ENCODE measurements at regions not wholly inside any gene's neighbourhood (a gene's known extent, or its start where the extent isn't known, plus 50 kb on each side); places are given as distances from the start of the nearest gene placed in this dataset.
"Not testable (repeated sequence)": the region's sequence is repeated elsewhere in the genome, so short reads cannot be mapped to it uniquely, and the experiment has no call there.

DNA sequence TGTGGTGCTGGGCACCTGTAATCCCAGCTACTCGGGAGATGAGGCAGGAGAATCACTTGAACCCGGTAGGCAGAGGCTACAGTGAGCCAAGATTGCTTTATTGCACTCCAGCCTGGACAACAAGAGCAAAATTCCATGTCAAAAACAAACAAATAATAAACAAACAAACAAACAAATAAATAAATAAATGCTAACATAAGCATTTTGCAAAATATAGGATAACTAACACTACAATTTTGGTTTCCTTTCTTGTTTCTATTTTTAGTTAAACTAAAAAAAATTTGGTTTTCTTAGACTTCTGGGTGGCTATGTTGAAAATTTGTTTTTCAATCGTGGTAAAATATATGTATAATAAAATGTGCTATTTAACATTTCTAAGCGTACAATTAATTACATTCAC, 115.0 kb upstream of the ZNF516 start:
- no peak for DNase-seq (ENCODE audit: low read depth, low spot score)

DNA sequence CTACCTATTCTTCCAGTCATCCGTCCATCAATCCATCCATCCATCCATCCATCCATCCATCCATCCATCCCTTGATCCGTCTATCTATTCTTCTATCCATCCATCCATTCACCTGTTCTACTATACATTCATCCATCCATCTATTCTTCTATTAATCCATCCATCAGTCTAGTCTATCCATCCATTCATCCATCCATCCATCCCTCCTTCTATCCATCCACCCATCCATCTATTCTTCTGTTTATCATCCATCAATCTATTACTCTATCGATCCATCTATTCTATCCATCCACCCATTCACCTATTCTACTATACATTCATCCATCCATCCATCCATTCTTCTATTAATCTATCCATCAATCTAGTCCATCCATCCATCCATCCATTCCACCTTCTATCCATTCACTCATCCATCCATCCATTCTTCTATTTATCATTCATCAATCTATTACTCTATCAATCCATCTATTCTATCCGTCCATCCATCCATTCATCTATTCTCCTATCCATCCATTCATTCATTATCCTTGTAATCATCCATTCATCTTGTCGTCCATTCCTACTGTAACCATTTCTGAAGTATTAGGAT, 110.4 kb upstream of the ZNF516 start:
- DNase-seq (ENCODE audit: low read depth, low spot score) = no peak

GRCh38 chr18:76604935-76605240, 109.8 kb upstream of the ZNF516 start:
- DNase-seq (ENCODE audit: low read depth, low spot score) = no peak

GRCh38 chr18:76604108-76604934, 109.3 kb upstream of the ZNF516 start:
- DNase-seq (ENCODE audit: low read depth, low spot score) = no peak

- DNase-seq (ENCODE audit: low read depth, low spot score) = no peak
Observed at GRCh38 chr18:76602191-76602590, 107.1 kb upstream of the ZNF516 start.

- DNase-seq (ENCODE audit: low read depth, low spot score) = not testable (repeated sequence)
Observed at GRCh38 chr18:76600076-76600475, 105.0 kb upstream of the ZNF516 start.

DNA sequence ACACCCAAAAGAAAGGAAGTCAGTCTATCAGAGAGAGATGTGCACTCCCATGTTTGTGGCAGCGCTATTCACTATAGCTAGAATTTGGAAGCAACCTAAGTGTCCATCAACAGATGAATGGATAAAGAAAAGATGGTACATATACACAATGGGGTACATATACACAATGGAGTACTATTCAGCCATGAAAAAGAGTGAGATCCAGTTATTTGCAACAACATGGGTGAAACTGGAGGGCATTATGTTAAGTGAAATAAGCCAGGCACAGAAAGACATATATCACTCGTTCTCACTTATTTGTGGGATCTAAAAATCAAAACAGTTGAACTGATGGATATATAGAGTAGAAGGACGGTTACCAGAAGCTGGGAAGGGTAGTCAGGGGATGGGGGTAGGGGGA, 99.9 kb upstream of the ZNF516 start:
- no peak for DNase-seq (ENCODE audit: low read depth, low spot score)

- DNase-seq (ENCODE audit: low read depth, low spot score) = no peak
Observed at GRCh38 chr18:76593843-76594242, 98.8 kb upstream of the ZNF516 start.

GRCh38 chr18:76592981-76593381, 97.9 kb upstream of the ZNF516 start:
- no peak for DNase-seq (ENCODE audit: low read depth, low spot score)

- no peak for DNase-seq (ENCODE audit: low read depth, low spot score)
Observed at GRCh38 chr18:76592096-76592495, 97.1 kb upstream of the ZNF516 start.

DNA sequence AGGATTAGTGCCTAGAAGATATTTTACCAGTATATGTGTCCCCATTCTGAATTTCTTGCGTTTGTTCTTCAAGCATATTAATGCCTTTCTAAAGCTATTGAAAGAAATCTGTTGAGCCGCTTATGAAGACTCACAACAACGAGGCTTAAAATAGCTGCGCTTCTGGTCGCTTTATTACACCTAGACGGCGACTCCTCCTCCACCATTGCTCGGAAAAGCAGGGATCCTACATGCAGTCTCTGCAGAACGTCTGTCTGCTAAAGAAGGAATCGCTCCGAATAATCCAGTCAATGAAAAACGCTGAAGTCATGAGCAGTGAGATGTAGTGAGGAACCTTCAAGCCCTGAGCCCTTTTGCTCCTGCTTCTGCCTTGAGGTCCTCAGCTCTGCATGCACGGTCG, 94.8 kb upstream of the ZNF516 start:
- no peak for DNase-seq (ENCODE audit: low read depth, low spot score)

GRCh38 chr18:76589316-76589715, 94.3 kb upstream of the ZNF516 start:
- DNase-seq (ENCODE audit: low read depth, low spot score) = no peak

- DNase-seq (ENCODE audit: low read depth, low spot score) = no peak
Observed at GRCh38 chr18:76588601-76589226, 93.7 kb upstream of the ZNF516 start.

- DNase-seq (ENCODE audit: low read depth, low spot score) = no peak
Observed at GRCh38 chr18:76587879-76588271, 92.8 kb upstream of the ZNF516 start.

DNA sequence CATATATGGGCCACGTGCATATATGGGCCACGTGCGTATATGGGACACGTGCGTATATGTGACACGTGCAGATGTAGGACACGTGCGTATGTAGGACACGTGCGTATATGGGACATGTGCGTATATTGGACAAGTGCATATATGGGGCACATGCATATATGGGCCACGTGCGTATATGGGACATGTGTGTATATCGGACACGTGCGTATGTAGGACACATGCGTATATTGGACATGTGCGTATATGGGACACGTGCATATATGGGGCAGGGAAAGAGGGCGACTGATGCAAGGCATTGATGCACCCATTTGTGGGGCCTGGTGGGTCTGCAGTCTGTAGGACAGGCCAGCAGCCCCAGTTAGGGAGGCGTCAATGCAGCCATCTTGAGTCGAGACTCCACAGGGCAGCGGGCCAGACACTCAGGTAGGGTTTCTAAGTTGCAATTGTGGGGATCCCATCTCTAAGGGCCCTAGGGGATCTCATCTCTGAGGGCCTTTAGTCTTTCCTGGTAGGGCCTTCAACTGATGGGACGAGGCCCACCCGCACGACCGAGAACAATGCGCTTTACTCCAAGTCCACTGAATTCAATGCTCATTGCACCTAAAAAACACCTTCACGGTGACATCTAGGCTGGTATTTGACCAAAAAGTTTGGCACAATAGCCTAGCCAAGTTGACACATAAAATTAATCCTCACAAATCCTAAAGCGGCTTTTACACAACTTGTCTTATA, 92.3 kb upstream of the ZNF516 start:
- DNase-seq (ENCODE audit: low read depth, low spot score) = no peak

- DNase-seq (ENCODE audit: low read depth, low spot score) = no peak
Observed at GRCh38 chr18:76584414-76585310, 89.6 kb upstream of the ZNF516 start.

- DNase-seq (ENCODE audit: low read depth, low spot score) = no peak
Observed at GRCh38 chr18:76581261-76581660, 86.2 kb upstream of the ZNF516 start.

GRCh38 chr18:76580288-76580962, 85.4 kb upstream of the ZNF516 start:
- DNase-seq (ENCODE audit: low read depth, low spot score) = no peak

DNA sequence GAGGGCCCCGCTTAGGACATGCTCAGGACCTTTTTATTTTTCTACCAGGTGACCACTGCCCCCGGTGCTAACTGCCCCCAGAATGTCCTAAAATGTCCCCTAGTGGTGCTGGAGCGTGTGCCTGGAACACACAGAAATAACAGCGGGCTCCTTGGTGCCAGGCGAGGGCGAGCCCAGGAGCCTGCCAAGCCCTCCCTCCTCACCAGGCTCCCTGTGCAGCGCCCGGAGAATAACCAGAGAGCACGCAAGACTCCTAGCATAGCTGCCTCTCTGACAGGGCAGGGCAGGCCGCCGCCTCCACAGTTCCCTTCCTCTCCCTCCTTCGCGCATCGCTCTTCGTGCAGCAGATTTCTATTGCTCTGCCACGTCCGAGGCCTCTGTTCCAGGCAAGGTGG, 84.3 kb upstream of the ZNF516 start:
- DNase-seq (ENCODE audit: low read depth, low spot score) = no peak

DNA sequence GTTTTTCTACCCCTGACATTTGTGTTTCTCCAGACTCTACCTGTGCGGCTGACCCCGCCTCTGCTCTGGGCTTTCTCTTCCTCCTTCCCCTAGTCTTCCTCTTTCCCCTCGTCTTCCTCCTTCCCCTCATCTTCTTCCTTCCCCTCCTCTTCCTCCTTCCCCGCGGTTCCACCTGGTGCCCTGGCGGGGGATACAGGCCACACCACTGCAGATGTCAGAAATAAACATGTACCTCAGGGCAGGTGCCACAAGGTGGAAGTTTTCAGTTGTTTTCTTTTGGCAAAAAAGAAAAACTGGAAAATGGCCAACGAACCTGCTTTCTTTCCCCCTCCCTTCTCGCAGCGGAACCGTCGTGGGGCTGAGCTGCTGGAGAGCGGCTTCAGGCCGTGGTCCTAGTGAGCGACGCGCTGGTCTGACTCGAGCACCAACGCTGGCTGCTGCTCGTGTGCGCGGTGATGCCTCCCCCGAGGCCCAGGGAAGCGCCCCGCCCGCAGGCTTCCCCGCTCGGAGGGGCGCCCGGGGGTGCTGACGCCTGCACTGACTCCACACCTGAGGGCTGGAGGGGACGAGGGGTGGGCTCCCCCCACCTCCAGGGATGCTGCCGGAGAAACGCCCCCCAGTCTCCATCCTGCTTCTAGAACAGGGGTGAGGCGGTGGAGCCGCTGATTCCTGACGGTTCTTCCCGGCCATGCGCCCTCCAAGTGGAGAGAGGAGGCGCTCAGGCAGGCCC, 83.7 kb upstream of the ZNF516 start:
- no peak for DNase-seq (ENCODE audit: low read depth, low spot score)
